Ovary (tissue), 7 donors: ENCODE measurements at regions not wholly inside any gene's neighbourhood (a gene's known extent, or its start where the extent isn't known, plus 50 kb on each side); places are given as distances from the start of the nearest gene placed in this dataset.

Experiments
- DNase-seq, 5 donors: peaks; one replicate each; pipeline ENCODE4 v3.0.0-alpha.2; 2019 to 2020
- H3K27ac ChIP-seq, 2 donors: fragments of 200-600 bp; one replicate each; pipeline versions ENCODE4 v1.5.1 to v1.8.0; 2019 to 2022
- H3K27me3 ChIP-seq: fragments of 200-600 bp; one replicate; pipeline ENCODE4 v1.8.0; 2022
- H3K36me3 ChIP-seq: fragments of 200-600 bp; sonication (generic); one replicate; pipeline ENCODE4 v1.5.1; 2019
- H3K4me1 ChIP-seq: one replicate; pipeline ENCODE4 v1.8.1; 2013; ENCODE audit warnings: mild to moderate bottlenecking, moderate library complexity; ENCODE audit not compliant: insufficient read depth
- H3K4me3 ChIP-seq: fragments of 200-600 bp; sonication (generic); one replicate; pipeline ENCODE4 v1.5.1; 2017
- H3K9me3 ChIP-seq, 2 donors: fragments of 200-600 bp in 1 of 2; sonication (generic) in 1 of 2; one replicate each; pipeline versions ENCODE4 v1.5.1 to v1.8.1; 2013 to 2019; ENCODE audit warnings: mild to moderate bottlenecking in 1 of 2, moderate library complexity in 1 of 2
- EP300 ChIP-seq: sonication (generic); formaldehyde crosslinking; IDR thresholded peaks from one replicate; pipeline ENCODE4 v1.6.1; 2017; ENCODE audit warnings: antibody characterized with exemption
- POLR2A ChIP-seq: fragments of 450-650 bp; IDR thresholded peaks from one replicate; pipeline ENCODE4 v1.6.1; 2017; ENCODE audit warnings: antibody characterized with exemption, mild to moderate bottlenecking, moderate library complexity
- WGBS, 3 donors: extraction: QIAGEN DNeasy Blood & Tissue Kit in 1 of 3; methylation state at CpG; one replicate each; pipeline versions ENCODE4 v1.1.5 to v1.1.7; 2013 to 2017; 5-methylcytosine and 5-hydroxymethylcytosine counted together
- intact Hi-C, 4 donors: fragments of 100-400 bp; cut with DNase I; formaldehyde crosslinking; loops; one replicate each; pipeline versions ENCODE4 v1.11.0 to v1.15.1; 2022 to 2023
- TF ChIP-seq, protein P1 (sequence below), 3 donors: fragments of 450-650 bp in 2 of 3; fragments of 200-600 bp in 1 of 3; IDR thresholded peaks; one replicate each; pipeline versions ENCODE4 v1.5.1 to v1.8.0; 2016 to 2022; ENCODE audit warnings: antibody characterized with exemption in 3 of 3, mild to moderate bottlenecking in 1 of 3
- donor health status: DM: no; HTN: no; CAD: no; lungs with moderate emphysema.
- donor health status: DM: no; HTN: no; CAD: no.
- donor health status: Bipolar disorder and iron deficiency.
- donor health status: DM: no; HTN: no; CAD: no.
- donor health status: DM: yes; HTN: yes; CAD: no.

DNA sequence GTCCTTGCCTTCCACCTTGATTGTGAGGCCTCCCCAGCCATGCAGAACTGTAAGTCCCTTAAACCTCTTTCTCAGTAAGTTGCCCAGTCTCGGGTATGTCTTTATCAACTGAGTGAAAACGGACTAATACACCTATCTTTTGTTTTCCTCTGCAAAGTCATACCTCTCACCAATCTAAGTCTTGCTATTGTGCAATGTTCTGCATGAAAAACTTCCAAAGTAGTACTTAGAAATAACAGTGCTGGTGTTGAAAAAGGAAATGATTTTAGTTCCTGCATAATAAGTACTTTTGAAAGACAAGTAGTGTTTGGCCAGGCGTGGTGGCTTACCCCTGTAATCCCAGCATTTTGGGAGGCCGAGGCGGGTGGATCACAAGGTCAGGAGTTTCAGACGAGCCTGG is 573.5 kb downstream of the ANKRD50 start:
- TF ChIP-seq, protein P1, sequence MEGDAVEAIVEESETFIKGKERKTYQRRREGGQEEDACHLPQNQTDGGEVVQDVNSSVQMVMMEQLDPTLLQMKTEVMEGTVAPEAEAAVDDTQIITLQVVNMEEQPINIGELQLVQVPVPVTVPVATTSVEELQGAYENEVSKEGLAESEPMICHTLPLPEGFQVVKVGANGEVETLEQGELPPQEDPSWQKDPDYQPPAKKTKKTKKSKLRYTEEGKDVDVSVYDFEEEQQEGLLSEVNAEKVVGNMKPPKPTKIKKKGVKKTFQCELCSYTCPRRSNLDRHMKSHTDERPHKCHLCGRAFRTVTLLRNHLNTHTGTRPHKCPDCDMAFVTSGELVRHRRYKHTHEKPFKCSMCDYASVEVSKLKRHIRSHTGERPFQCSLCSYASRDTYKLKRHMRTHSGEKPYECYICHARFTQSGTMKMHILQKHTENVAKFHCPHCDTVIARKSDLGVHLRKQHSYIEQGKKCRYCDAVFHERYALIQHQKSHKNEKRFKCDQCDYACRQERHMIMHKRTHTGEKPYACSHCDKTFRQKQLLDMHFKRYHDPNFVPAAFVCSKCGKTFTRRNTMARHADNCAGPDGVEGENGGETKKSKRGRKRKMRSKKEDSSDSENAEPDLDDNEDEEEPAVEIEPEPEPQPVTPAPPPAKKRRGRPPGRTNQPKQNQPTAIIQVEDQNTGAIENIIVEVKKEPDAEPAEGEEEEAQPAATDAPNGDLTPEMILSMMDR (IDR thresholded peaks at IDR 0.05): no peak
- no peak for TF ChIP-seq POLR2A
- TF ChIP-seq EP300: no peak
- H3K27ac ChIP-seq: no peak overlapping the region
- intact Hi-C loops: no loop called here
- H3K27me3 ChIP-seq: no peaks in the 10 kb centered on the region
- H3K36me3 ChIP-seq: no peaks in the 10 kb centered on the region
- no peak overlapping the region for H3K4me3 ChIP-seq
- H3K4me1 ChIP-seq: no peaks in the 10 kb centered on the region
- H3K9me3 ChIP-seq: peaks cover 0 to 3% of the 10 kb centered on the region in 2 donors
- 93 to 96% (median 96%) methylated on average over 6 of the region's 6 CpGs for WGBS, 3 donors
- no peak for DNase-seq

DNA sequence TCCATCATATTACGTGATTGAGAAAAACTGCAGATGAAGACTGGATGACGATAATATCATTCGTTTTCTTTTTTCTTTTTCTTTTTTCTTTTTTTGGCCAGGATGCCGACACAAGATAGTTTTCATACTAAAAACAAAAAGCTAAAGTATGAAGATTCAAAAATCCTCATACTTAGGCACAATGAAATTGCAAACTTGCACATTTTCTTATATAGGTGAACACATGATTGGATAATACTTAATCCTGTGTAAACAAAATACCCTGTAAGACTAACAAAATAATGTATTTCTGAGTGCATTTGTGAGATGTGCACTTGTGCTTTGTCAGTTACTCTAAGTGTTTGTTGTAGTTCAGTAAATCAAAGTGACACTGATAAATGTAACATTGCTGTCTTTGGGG is 568.9 kb downstream of the ANKRD50 start:
- peaks cover 2% of the 10 kb centered on the region for H3K4me1 ChIP-seq
- WGBS, 3 donors: 54 to 55% (median 55%) methylated on average over 4 of the region's 4 CpGs

DNA sequence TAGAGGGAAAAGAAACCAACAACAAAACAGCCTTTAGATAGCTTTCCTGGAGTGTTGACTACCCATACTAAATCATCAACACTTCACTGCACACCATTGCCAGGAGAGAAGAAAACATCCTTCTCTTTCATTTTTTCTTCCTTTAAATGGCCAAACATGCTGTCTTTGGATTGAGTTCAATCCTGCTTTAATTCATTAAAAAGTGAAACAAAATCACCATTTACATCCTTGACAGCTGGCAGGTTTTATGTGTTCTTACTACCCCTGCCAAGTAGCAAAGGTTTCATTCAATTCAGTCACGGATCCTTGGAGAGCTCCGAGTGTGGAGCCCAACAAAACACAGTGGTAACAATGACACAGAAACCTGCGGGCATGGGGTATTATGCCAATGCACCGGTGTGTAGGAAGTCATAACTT is 568.3 kb downstream of the ANKRD50 start:
- no peaks in the 10 kb centered on the region for H3K9me3 ChIP-seq
- DNase-seq: no peak
- H3K4me3 ChIP-seq: no peak overlapping the region
- 5 to 6% (median 6%) methylated on average over 4 of the region's 4 CpGs for WGBS, 3 donors
- H3K4me1 ChIP-seq: peaks cover 2% of the 10 kb centered on the region
- TF ChIP-seq, protein P1 (IDR thresholded peaks at IDR 0.05): no peak
- TF ChIP-seq POLR2A: no peak
- no peak for TF ChIP-seq EP300
- no peaks in the 10 kb centered on the region for H3K27me3 ChIP-seq
- intact Hi-C loops: no loop called here
- no peaks in the 10 kb centered on the region for H3K36me3 ChIP-seq
- H3K27ac ChIP-seq: no peak overlapping the region

More for the DNA sequence above, 568.9 kb downstream of the ANKRD50 start:
- Histone ChIP-seq H3K4me3 (no peak overlapping the region), H3K9me3 (peaks cover 0 to 3% of the 10 kb centered on the region in 2 donors), H3K27me3 (no peaks in the 10 kb centered on the region), H3K27ac (no peak overlapping the region), H3K36me3 (no peaks in the 10 kb centered on the region)
- intact Hi-C loops: no loop called here
- TF ChIP-seq POLR2A: no peak
- TF ChIP-seq, protein P1 (IDR thresholded peaks at IDR 0.05): no peak
- no peak for TF ChIP-seq EP300
- no peak for DNase-seq

DNA sequence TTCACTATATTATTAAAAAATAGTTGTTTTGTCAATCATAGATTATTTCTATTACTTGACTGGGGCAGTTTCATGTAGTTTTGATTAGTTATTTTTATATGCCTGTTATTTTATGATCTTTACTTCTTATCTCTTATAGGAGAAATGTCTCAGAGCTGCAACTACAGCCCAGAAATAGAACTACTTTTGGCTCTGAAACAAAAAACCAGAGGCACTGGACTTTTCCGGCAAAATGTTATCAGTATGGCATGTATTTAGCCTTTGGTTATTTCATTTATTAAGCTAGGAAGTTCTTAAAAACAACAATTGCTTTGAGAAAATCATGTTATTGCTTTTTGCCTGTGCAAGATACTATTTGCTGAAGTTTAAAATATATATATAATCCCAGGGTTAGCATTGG is 566.5 kb downstream of the ANKRD50 start:
- no peak for TF ChIP-seq EP300
- no peak for TF ChIP-seq POLR2A
- TF ChIP-seq, protein P1 (IDR thresholded peaks at IDR 0.05): no peak
- 2 to 6% (median 5%) methylated on average over 1 of the region's 1 CpG for WGBS, 3 donors
- Histone ChIP-seq H3K36me3 (no peaks in the 10 kb centered on the region), H3K27me3 (no peaks in the 10 kb centered on the region), H3K9me3 (no peaks in the 10 kb centered on the region), H3K4me1 (peaks cover 2% of the 10 kb centered on the region), H3K27ac (no peak overlapping the region), H3K4me3 (no peak overlapping the region)
- intact Hi-C loops: no loop called here
- no peak for DNase-seq

DNA sequence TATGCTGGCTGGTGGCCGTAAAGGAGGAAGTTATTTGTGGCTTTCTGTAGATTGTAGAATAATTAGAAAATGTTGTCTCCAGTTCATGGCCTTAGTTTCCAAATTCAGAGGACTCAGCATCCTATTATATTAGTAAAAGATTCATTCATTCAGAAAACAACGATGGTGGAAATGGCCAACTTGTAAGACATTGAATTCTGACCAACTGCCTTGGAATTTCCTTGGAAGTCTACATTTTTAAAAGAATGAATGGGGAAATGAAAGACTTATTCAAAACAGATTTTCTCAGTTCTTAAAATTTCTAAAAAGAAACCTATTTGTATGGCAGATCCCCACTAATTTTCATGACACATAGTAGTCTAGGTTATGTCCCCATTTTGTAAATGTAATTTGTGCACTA is 561.5 kb downstream of the ANKRD50 start:
- H3K27me3 ChIP-seq: no peaks in the 10 kb centered on the region
- H3K27ac ChIP-seq: no peak overlapping the region
- H3K36me3 ChIP-seq: no peaks in the 10 kb centered on the region
- intact Hi-C loops: no loop called here
- no peak overlapping the region for H3K4me3 ChIP-seq
- 79 to 97% (median 93%) methylated on average over 2 of the region's 2 CpGs for WGBS, 3 donors
- TF ChIP-seq POLR2A (no peak), EP300 (no peak)
- TF ChIP-seq, protein P1 (IDR thresholded peaks at IDR 0.05): no peak
- no peak for DNase-seq
- H3K9me3 ChIP-seq: no peaks in the 10 kb centered on the region
- H3K4me1 ChIP-seq: no peaks in the 10 kb centered on the region
